Nephron (organoid): ENCODE measurements at regions not wholly inside any gene's neighbourhood (a gene's known extent, or its start where the extent isn't known, plus 50 kb on each side); places are given as distances from the start of the nearest gene placed in this dataset.
"Not testable (repeated sequence)": the region's sequence is repeated elsewhere in the genome, so short reads cannot be mapped to it uniquely, and the experiment has no call there.

Source experiments
- H3K27ac Mint-ChIP-seq, 3 experiments: 2 replicates each; pipeline ENCODE4 v1.8.0; 2020; ENCODE audit warnings: mixed read lengths in 3 of 3, mild to moderate bottlenecking in 2 of 3, moderate library complexity in 1 of 3
- H3K27me3 Mint-ChIP-seq: 2 replicates; pipeline ENCODE4 v1.8.0; 2021; ENCODE audit warnings: low read depth, mild to moderate bottlenecking, moderate library complexity, mixed read lengths
- H3K36me3 Mint-ChIP-seq: 2 replicates; pipeline ENCODE4 v1.8.0; 2020; ENCODE audit warnings: low read depth, mixed read lengths
- H3K4me1 Mint-ChIP-seq: 2 replicates; pipeline ENCODE4 v1.8.0; 2020; ENCODE audit warnings: mixed read lengths
- H3K4me3 Mint-ChIP-seq, 3 experiments: 2 replicates each; pipeline ENCODE4 v1.8.0; 2020; ENCODE audit warnings: mild to moderate bottlenecking in 3 of 3, mixed read lengths in 3 of 3, moderate library complexity in 2 of 3
- H3K9me3 Mint-ChIP-seq: 2 replicates; pipeline ENCODE4 v1.8.0; 2020; ENCODE audit warnings: mixed read lengths
- CTCF ChIP-seq, 3 experiments: fragments of 200-600 bp; sonication (generic); IDR thresholded peaks; one replicate each; pipeline ENCODE4 v1.5.0; 2021; ENCODE audit warnings: antibody characterized with exemption in 3 of 3; ENCODE audit not compliant: unreplicated experiment in 3 of 3

GRCh38 chr7:32691965-32692815 lies 196.9 kb downstream of the AVL9 start:
- H3K9me3 Mint-ChIP-seq, result peaks cover 29% of the 10 kb centered on the region

GRCh38 chr7:32688092-32688491 lies 192.8 kb downstream of the AVL9 start:
- peaks cover 10% of the 10 kb centered on the region for H3K36me3 Mint-ChIP-seq
- not testable (repeated sequence) for H3K4me3 Mint-ChIP-seq, H3K4me1 Mint-ChIP-seq, H3K9me3 Mint-ChIP-seq, H3K27me3 Mint-ChIP-seq, H3K27ac Mint-ChIP-seq

More at GRCh38 chr7:32691965-32692815, 196.9 kb downstream of the AVL9 start:
- H3K36me3 Mint-ChIP-seq, result peaks cover 32% of the 10 kb centered on the region
- not testable (repeated sequence) for H3K4me1 Mint-ChIP-seq, H3K27ac Mint-ChIP-seq, H3K27me3 Mint-ChIP-seq, H3K4me3 Mint-ChIP-seq
- TF ChIP-seq CTCF (IDR thresholded peaks at IDR 0.05; ENCODE audit: unreplicated experiment in 3 of 3), result peak in 2 of 3 experiments; percentile 13 to 36

GRCh38 chr7:32681174-32681518 lies 185.9 kb downstream of the AVL9 start:
- H3K27ac Mint-ChIP-seq, result no peak overlapping the region
- H3K4me3 Mint-ChIP-seq, result no peak overlapping the region
- peaks cover 12% of the 10 kb centered on the region for H3K36me3 Mint-ChIP-seq
- H3K27me3 Mint-ChIP-seq, result no peaks in the 10 kb centered on the region
- no peaks in the 10 kb centered on the region for H3K4me1 Mint-ChIP-seq
- TF ChIP-seq CTCF (IDR thresholded peaks at IDR 0.05; ENCODE audit: unreplicated experiment in 3 of 3), result no peak
- peaks cover 8% of the 10 kb centered on the region for H3K9me3 Mint-ChIP-seq

GRCh38 chr7:32680259-32681173 lies 185.2 kb downstream of the AVL9 start:
- Mint-ChIP-seq H3K4me1 (no peaks in the 10 kb centered on the region), H3K4me3 (no peak overlapping the region), H3K9me3 (peaks cover 5% of the 10 kb centered on the region), H3K27me3 (no peaks in the 10 kb centered on the region), H3K36me3 (peaks cover 16% of the 10 kb centered on the region), H3K27ac (no peak overlapping the region)
- no peak for TF ChIP-seq CTCF (IDR thresholded peaks at IDR 0.05; ENCODE audit: unreplicated experiment in 3 of 3)

GRCh38 chr7:32679192-32679591 lies 183.9 kb downstream of the AVL9 start:
- peaks cover 5% of the 10 kb centered on the region for H3K9me3 Mint-ChIP-seq
- no peak overlapping the region for H3K27ac Mint-ChIP-seq
- no peak for TF ChIP-seq CTCF (IDR thresholded peaks at IDR 0.05; ENCODE audit: unreplicated experiment in 3 of 3)
- H3K4me1 Mint-ChIP-seq, result no peaks in the 10 kb centered on the region
- no peak overlapping the region for H3K4me3 Mint-ChIP-seq
- peaks cover 16% of the 10 kb centered on the region for H3K36me3 Mint-ChIP-seq
- no peaks in the 10 kb centered on the region for H3K27me3 Mint-ChIP-seq

- TF ChIP-seq CTCF (IDR thresholded peaks at IDR 0.05; ENCODE audit: unreplicated experiment in 3 of 3), result no peak
- H3K4me3 Mint-ChIP-seq, result no peak overlapping the region
- H3K4me1 Mint-ChIP-seq, result no peaks in the 10 kb centered on the region
- no peaks in the 10 kb centered on the region for H3K27me3 Mint-ChIP-seq
- peaks cover 5% of the 10 kb centered on the region for H3K9me3 Mint-ChIP-seq
- no peak overlapping the region for H3K27ac Mint-ChIP-seq
- H3K36me3 Mint-ChIP-seq, result peaks cover 16% of the 10 kb centered on the region
These were observed 182.3 kb downstream of the AVL9 start for GRCh38 chr7:32677593-32677992.
